WTC11 (cell line): ENCODE measurements at regions not wholly inside any gene's neighbourhood (a gene's known extent, or its start where the extent isn't known, plus 50 kb on each side); places are given as distances from the start of the nearest gene placed in this dataset.
A peak's percentile ranks its signal among the peaks of the same experiment; 100 is the strongest.

ENCODE experiments used
- ATAC-seq: fragments of 200-7000 bp; cut with Tn5 transposase; 2 replicates; pipeline ENCODE4 v1.10.0; 2021; ENCODE audit warnings: mild to moderate bottlenecking, moderate library complexity
- CTCF ChIA-PET: fragments of 300-600 bp; sonication (Branson Sonifier 250); formaldehyde crosslinking; loops from one replicate; lab custom pipeline; 2021; ENCODE audit warnings: antibody characterized with exemption; lab: Charles Lee
- POLR2A ChIA-PET: fragments of 350-600 bp; sonication (Branson Sonifier 250); formaldehyde crosslinking; loops from one replicate; lab custom pipeline; 2021; ENCODE audit warnings: antibody characterized with exemption; lab: Charles Lee
- DNase-seq: peaks from one replicate; pipeline ENCODE4 v3.0.0; 2021; ENCODE audit warnings: low spot score
- H3K27ac Mint-ChIP-seq: 2 replicates; pipeline ENCODE4 v1.8.0; 2021; ENCODE audit warnings: mixed read lengths
- H3K27me3 Mint-ChIP-seq: 2 replicates; pipeline ENCODE4 v1.8.0; 2021; ENCODE audit warnings: low read depth, mild to moderate bottlenecking, moderate library complexity, mixed read lengths
- H3K36me3 Mint-ChIP-seq: 2 replicates; pipeline ENCODE4 v1.8.0; 2021; ENCODE audit warnings: mixed read lengths
- H3K4me1 Mint-ChIP-seq: 2 replicates; pipeline ENCODE4 v1.8.0; 2022; ENCODE audit warnings: mixed read lengths
- H3K4me3 Mint-ChIP-seq: 2 replicates; pipeline ENCODE4 v1.8.0; 2021; ENCODE audit warnings: mild to moderate bottlenecking, moderate library complexity, mixed read lengths
- H3K9me3 Mint-ChIP-seq: 2 replicates; pipeline ENCODE4 v1.8.0; 2021; ENCODE audit warnings: mixed read lengths
- AFF4 ChIP-seq: sonication (generic); formaldehyde crosslinking; IDR thresholded peaks from 2 replicates; pipeline ENCODE4 v1.8.1; 2023; ENCODE audit warnings: mild to moderate bottlenecking, missing genetic modification reagents, borderline replicate concordance
- ARID4B ChIP-seq: sonication (generic); formaldehyde crosslinking; IDR thresholded peaks from 2 replicates; pipeline ENCODE4 v1.8.0; 2023; ENCODE audit warnings: missing genetic modification reagents, mild to moderate bottlenecking, borderline replicate concordance
- ATF3 ChIP-seq: sonication (generic); formaldehyde crosslinking; conservative IDR thresholded peaks from 2 replicates; pipeline ENCODE4 v1.8.1; 2022; ENCODE audit warnings: mild to moderate bottlenecking, missing genetic modification reagents
- CDX4 ChIP-seq: fragments of 250-450 bp; sonication (Bioruptor Pico); IDR thresholded peaks from 2 replicates; pipeline ENCODE4 v1.9.0; 2021; ENCODE audit warnings: moderate library complexity, mild to moderate bottlenecking, inconsistent platforms, borderline replicate concordance
- CREM ChIP-seq: sonication (generic); formaldehyde crosslinking; IDR thresholded peaks from 2 replicates; pipeline ENCODE4 v1.8.1; 2022; ENCODE audit warnings: mild to moderate bottlenecking, missing genetic modification reagents, moderate library complexity
- FOXK1 ChIP-seq: sonication (generic); formaldehyde crosslinking; IDR thresholded peaks from 2 replicates; pipeline ENCODE4 v1.8.0; 2022; ENCODE audit warnings: mild to moderate bottlenecking, moderate library complexity, missing genetic modification reagents
- JUN ChIP-seq: sonication (generic); formaldehyde crosslinking; IDR thresholded peaks from 2 replicates; pipeline ENCODE4 v1.8.0; 2023; ENCODE audit warnings: mild to moderate bottlenecking, missing genetic modification reagents
- NR1H2 ChIP-seq: sonication (generic); formaldehyde crosslinking; IDR thresholded peaks from 2 replicates; pipeline ENCODE4 v1.9.0; 2021; ENCODE audit warnings: mild to moderate bottlenecking, moderate library complexity, missing genetic modification reagents
- NR2C2 ChIP-seq: sonication (generic); formaldehyde crosslinking; IDR thresholded peaks from 2 replicates; pipeline ENCODE4 v1.8.0; 2022; ENCODE audit warnings: mild to moderate bottlenecking, missing genetic modification reagents
- PREB ChIP-seq: sonication (generic); formaldehyde crosslinking; IDR thresholded peaks from 2 replicates; pipeline ENCODE4 v1.8.1; 2022; ENCODE audit warnings: mild to moderate bottlenecking, missing genetic modification reagents, moderate library complexity, borderline replicate concordance
- PRRX2 ChIP-seq: fragments of 250-450 bp; sonication (Bioruptor Pico); IDR thresholded peaks from 2 replicates; pipeline ENCODE4 v1.8.0; 2021; ENCODE audit warnings: mild to moderate bottlenecking
- RELA ChIP-seq: sonication (generic); formaldehyde crosslinking; IDR thresholded peaks from 2 replicates; pipeline ENCODE4 v1.8.1; 2022; ENCODE audit warnings: missing genetic modification reagents, mild to moderate bottlenecking, borderline replicate concordance
- SOX15 ChIP-seq: fragments of 250-450 bp; sonication (Bioruptor Pico); IDR thresholded peaks from 2 replicates; pipeline ENCODE4 v1.9.0; 2021; ENCODE audit warnings: mild to moderate bottlenecking
- SP1 ChIP-seq: sonication (generic); formaldehyde crosslinking; conservative IDR thresholded peaks from 2 replicates; pipeline ENCODE4 v1.8.1; 2022; ENCODE audit warnings: missing genetic modification reagents
- STAT6 ChIP-seq: sonication (generic); formaldehyde crosslinking; conservative IDR thresholded peaks from 2 replicates; pipeline ENCODE4 v1.8.1; 2023; ENCODE audit warnings: mild to moderate bottlenecking, low read depth, missing genetic modification reagents, moderate library complexity
- USF1 ChIP-seq: sonication (generic); formaldehyde crosslinking; IDR thresholded peaks from 2 replicates; pipeline ENCODE4 v1.8.0; 2022; ENCODE audit warnings: mild to moderate bottlenecking, missing genetic modification reagents
- USF2 ChIP-seq: sonication (generic); formaldehyde crosslinking; IDR thresholded peaks from 2 replicates; pipeline ENCODE4 v1.8.1; 2023; ENCODE audit warnings: mild to moderate bottlenecking, missing genetic modification reagents, moderate library complexity
- ZNF121 ChIP-seq: sonication (generic); formaldehyde crosslinking; IDR thresholded peaks from 2 replicates; pipeline ENCODE4 v1.8.0; 2023; ENCODE audit warnings: missing genetic modification reagents
- ZNF232 ChIP-seq: sonication (generic); formaldehyde crosslinking; IDR thresholded peaks from 2 replicates; pipeline ENCODE4 v1.8.0; 2022; ENCODE audit warnings: mild to moderate bottlenecking, missing genetic modification reagents
- ZNF263 ChIP-seq: sonication (generic); formaldehyde crosslinking; IDR thresholded peaks from 2 replicates; pipeline ENCODE4 v1.8.1; 2022; ENCODE audit warnings: low read depth, mild to moderate bottlenecking, moderate library complexity, missing genetic modification reagents
- ZNF671 ChIP-seq: fragments of 250-450 bp; sonication (Bioruptor Pico); IDR thresholded peaks from 2 replicates; pipeline ENCODE4 v1.8.0; 2021; ENCODE audit warnings: mild to moderate bottlenecking

GRCh38 chr10:31730776-31731175 lies 197.9 kb downstream of the ARHGAP12 start (continued):
- no peak for TF ChIP-seq ARID4B

GRCh38 chr10:31728698-31729224 lies 199.9 kb downstream of the ARHGAP12 start:
- no peak for DNase-seq
- TF ChIP-seq USF2 (CRISPR knock-in tag) (peak; percentile 88), CDX4 (CRISPR knock-in tag) (no peak), FOXK1 (CRISPR knock-in tag) (peak; percentile 47; the same call in 1 of the 2 replicates), ZNF671 (CRISPR knock-in tag) (no peak), ZNF263 (no peak), JUN (no peak), PREB (CRISPR knock-in tag) (no peak), STAT6 (CRISPR knock-in tag) (no peak), NR2C2 (CRISPR knock-in tag) (no peak), NR1H2 (no peak), ATF3 (CRISPR knock-in tag) (no peak), ZNF121 (CRISPR knock-in tag) (no peak), RELA (CRISPR knock-in tag) (no peak), AFF4 (CRISPR knock-in tag) (no peak), SP1 (0 out of 2 replicates have a peak, but pooled peaks have one; percentile 31), SOX15 (no peak), PRRX2 (no peak), CREM (CRISPR knock-in tag) (no peak), USF1 (CRISPR knock-in tag) (peak; percentile 80), ZNF232 (CRISPR knock-in tag) (0 out of 2 replicates have a peak, but pooled peaks have one; percentile 45)

More at GRCh38 chr10:31728698-31729224, 199.9 kb downstream of the ARHGAP12 start:
- H3K4me1 Mint-ChIP-seq = peaks cover 32% of the 10 kb centered on the region
- H3K9me3 Mint-ChIP-seq = peaks cover 44% of the 10 kb centered on the region
- ChIA-PET CTCF (interaction anchor here (0.7 to 1.4 kb wide), 5 partner anchors 11 to 238 kb away, joined by 3 to 7 read pairs (median 4); no protein-coding TSS in a partner anchor), POLR2A (no interaction called here)
- peaks cover 42% of the 10 kb centered on the region for H3K36me3 Mint-ChIP-seq
- no peak overlapping the region; the same call in 1 of the 2 replicates for H3K4me3 Mint-ChIP-seq
- peaks cover 41% of the 10 kb centered on the region for H3K27me3 Mint-ChIP-seq
- peak overlapping the region; percentile 89 for H3K27ac Mint-ChIP-seq
- ATAC-seq = peak; percentile 63
